Activated CD4-positive, alpha-beta T cell treated with anti-CD3 and anti-CD28 coated beads for 48 hours (primary cell): ENCODE measurements at regions not wholly inside any gene's neighbourhood (a gene's known extent, or its start where the extent isn't known, plus 50 kb on each side); places are given as distances from the start of the nearest gene placed in this dataset.
"Not testable (repeated sequence)": the region's sequence is repeated elsewhere in the genome, so short reads cannot be mapped to it uniquely, and the experiment has no call there.

Experiments
- DNase-seq: peaks from one replicate; pipeline ENCODE4 v3.0.0-alpha.2; 2020

GRCh38 chrY:7796128-7796527, 884.6 kb upstream of the AMELY start:
- DNase-seq, result no peak

DNA sequence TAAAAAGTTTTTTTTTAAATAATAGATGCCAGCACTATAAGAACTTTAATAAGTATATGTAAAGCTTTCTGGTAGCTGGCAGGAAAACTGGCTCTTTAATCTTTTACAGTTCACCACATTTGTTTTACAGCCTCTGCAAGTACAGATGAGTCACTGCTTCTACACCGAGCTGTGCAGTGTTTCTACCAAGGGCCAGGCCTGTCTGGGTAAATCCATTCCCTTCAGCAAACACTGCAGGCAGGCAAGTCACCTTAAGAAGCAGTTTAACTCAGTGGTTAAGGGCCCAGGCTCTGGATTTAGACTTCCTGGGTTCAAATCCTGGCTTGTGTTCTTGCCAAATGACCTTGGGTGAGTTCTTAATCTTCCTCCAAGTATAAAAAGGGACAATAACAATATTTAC, 882.9 kb upstream of the AMELY start:
- peak; percentile 24 for DNase-seq

- DNase-seq, result no peak
Measured at GRCh38 chrY:7793989-7794388, 882.4 kb upstream of the AMELY start.

- DNase-seq, result no peak
Measured at GRCh38 chrY:7792431-7792830, 880.9 kb upstream of the AMELY start.

- no peak for DNase-seq
Measured at GRCh38 chrY:7781501-7781900, 869.9 kb upstream of the AMELY start.

- DNase-seq, result not testable (repeated sequence)
Measured at GRCh38 chrY:7775436-7775835, 863.9 kb upstream of the AMELY start.

- no peak for DNase-seq
Measured at GRCh38 chrY:7771771-7772170, 860.2 kb upstream of the AMELY start.

GRCh38 chrY:7769790-7770375, 858.3 kb upstream of the AMELY start:
- no peak for DNase-seq

GRCh38 chrY:7768901-7769300, 857.3 kb upstream of the AMELY start:
- no peak for DNase-seq

DNA sequence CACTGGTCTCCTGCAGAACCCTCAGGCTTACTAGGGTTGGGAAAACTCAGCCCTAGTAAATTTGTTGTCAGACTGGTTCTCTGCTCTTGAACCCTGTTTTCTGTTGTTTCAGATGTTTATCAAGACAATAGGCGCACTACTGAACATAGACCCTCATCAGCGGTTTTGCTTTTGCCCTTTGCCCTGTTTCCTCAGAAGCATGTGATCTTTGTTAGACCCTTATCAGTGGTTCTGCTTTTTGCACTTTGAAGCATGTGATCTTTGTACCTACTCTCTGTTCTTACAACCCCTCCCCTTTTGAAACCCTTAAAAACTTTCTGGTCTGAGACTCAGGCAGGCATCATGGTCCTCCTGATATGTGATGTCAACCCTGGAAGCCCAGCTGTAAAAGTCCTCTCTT, 842.2 kb upstream of the AMELY start:
- no peak for DNase-seq

DNA sequence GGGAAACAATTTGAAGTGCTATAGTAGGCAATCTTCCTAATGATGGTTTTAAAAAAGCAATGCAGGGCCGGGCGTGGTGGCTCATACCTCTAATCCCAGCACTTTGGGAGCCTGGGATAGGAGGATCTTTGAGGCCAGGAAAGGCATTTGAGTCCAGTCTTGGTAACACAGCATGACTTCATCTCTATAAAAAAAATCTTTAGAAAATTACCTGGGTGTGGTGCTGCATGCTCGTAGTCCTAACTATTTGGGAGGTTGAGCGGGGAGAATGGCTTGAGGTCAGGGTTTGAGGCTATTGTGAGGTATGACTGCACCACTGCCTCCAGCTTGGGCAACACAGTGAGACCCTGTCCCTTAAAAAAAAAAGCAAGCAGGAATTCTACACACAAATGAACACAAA, 835.2 kb upstream of the AMELY start:
- no peak for DNase-seq

- no peak for DNase-seq
Measured at GRCh38 chrY:7745581-7745901, 834.0 kb upstream of the AMELY start.

GRCh38 chrY:7744691-7745580, 833.4 kb upstream of the AMELY start:
- DNase-seq, result no peak

DNA sequence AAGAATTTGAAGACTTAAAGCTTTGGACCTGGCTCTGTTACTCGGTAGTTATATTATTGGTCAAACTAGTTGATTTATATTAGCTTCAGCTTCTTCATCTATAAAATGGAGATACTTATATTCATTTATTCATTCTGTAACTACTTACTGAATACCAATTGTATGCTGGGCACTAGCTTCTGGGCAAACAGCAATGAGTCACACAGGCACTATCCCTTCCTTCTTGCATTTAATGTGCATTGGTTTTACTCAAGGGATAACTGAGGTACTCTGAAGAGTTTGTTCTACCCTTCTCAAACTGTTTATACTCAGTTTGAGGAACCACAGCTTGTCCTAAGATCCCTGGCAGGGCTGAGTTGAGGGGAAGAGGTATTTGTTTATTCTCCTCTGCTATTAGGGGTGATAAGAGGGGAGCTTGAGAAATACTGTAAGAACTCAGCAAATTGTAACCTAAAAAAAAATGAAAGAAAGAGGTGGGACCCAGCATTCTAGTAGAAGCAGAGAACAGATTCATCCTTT, 825.4 kb upstream of the AMELY start:
- DNase-seq, result no peak

DNA sequence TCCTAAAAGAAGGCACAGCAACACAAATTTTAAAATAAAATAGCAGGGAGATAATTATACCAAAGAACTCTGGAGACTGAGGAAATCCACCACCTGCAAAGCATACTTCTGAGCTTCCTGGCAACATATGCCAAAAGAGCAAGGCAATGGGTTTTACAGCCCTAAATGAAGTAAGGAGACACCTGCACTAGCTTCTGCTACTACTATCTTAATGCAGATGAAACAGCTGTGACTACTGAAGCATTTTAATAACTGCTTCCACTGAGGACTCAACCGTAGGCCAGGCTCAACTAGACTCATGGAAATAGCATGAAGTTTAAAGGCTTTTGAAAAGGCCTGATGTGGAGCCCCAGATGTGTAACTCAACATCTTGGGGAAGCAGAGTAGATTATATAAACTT, 820.1 kb upstream of the AMELY start:
- DNase-seq, result no peak

DNA sequence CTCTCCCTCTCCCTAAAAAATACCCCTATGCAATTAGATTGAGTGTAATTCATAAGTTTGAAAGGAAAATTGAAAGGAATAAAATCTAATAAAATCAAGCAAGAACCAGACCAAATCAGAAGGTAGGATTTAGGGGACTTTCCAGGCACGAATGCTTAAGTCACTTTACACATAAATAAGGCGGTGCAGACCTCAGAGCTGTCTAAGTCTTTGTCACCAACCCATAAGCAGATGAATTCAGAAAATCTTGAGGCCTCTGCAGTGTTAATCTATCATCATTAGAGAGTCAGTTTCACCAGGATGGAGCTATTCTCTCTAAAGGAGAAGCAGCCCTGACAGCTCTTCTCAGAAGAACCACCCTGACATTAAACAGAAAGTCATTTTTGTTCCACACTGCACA, 819.1 kb upstream of the AMELY start:
- DNase-seq, result no peak

- DNase-seq, result no peak
Measured at GRCh38 chrY:7730071-7730470, 818.5 kb upstream of the AMELY start.

GRCh38 chrY:7729318-7730011, 817.9 kb upstream of the AMELY start:
- peak; percentile 12 for DNase-seq

- DNase-seq, result peak; percentile 52
Measured at GRCh38 chrY:7728935-7729317, 817.4 kb upstream of the AMELY start.

DNA sequence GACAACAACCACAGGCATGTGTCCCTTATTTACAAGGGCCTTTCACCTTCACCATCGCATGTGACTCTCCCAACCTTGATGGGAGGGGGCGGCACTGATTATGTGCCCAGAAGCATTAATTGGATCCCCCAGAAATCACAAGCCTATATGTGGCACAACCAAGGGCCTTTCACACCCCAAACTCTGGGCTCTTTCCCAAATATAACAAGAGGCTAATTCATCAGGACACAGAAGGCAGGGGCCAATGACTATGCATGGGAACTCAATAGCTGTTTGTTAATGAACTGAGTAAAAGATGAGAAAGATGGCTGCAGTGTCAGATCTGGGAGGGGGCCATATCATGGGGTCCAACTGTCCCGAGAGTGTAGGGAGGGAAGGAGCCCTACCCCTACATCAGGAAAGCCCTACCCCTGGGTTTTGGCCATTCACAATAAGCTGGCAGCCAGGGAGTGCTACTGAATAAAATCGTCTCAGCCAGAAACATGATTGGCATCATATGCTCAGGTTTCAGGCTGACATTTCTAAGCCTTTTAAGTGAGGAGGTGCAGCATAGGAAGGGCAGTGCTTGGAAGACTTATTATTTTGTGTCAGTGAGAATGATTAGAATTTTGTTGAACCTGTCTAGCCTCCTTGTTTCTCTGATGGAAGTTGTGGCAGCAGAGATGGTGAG, 814.4 kb upstream of the AMELY start:
- no peak for DNase-seq

- no peak for DNase-seq
Measured at GRCh38 chrY:7723991-7724632, 812.6 kb upstream of the AMELY start.

DNA sequence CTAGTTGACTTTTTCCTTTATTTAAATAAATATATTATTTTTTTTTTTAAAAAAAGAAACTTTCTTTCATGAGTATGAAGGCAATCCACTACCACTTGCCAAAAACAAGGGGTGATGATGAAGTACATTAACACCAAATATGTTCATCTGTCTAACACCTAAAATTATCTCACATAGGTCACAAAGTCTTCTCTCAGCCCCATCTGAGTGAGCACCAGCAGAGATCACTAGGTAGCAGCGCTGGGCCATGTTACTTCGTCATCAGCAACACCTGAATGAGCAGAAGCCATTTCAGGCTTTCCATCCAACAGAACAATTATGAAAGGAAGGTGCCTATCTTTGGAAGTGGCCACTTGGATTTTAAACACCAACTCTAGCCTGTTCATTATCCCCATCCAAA, 811.6 kb upstream of the AMELY start:
- no peak for DNase-seq

- no peak for DNase-seq
Measured at GRCh38 chrY:7722566-7722965, 811.0 kb upstream of the AMELY start.
